ENCODE measurements at regions not wholly inside any gene's neighbourhood (a gene's known extent, or its start where the extent isn't known, plus 50 kb on each side); places are given as distances from the start of the nearest gene placed in this dataset.

- dilution Hi-C loops (cut with MboI; ENCODE audit: extremely low pct_ligation_motif_present, low sequenced_read_pairs), result no loop called here
- Histone ChIP-seq H2AFZ (ENCODE audit: control insufficient read depth, low read length) (no peak overlapping the region), H3K36me3 (ENCODE audit: control insufficient read depth in 2 of 2, extremely low read depth in 1 of 2, insufficient read depth in 2 of 2, low read length in 2 of 2) (no peaks in the 10 kb centered on the region), H3K27ac (ENCODE audit: control insufficient read depth, insufficient read depth, low read length) (no peak overlapping the region), H3K9me3 (ENCODE audit: control insufficient read depth, low read depth, low read length) (no peaks in the 10 kb centered on the region), H3K4me1 (ENCODE audit: control insufficient read depth, extremely low read depth, insufficient read depth, low read length) (no peaks in the 10 kb centered on the region), H3K4me3 (ENCODE audit: control insufficient read depth in 2 of 3, extremely low read depth in 1 of 3, insufficient read depth in 2 of 3, low read depth in 1 of 3, low read length in 3 of 3) (no peak overlapping the region), H3K4me2 (ENCODE audit: control insufficient read depth, extremely low read depth, insufficient read depth, low read depth, low read length) (no peak overlapping the region), H3K79me2 (ENCODE audit: control insufficient read depth, insufficient read depth, low read length) (no peaks in the 10 kb centered on the region), H3K9me1 (ENCODE audit: control insufficient read depth, extremely low read depth, insufficient read depth, low read length) (no peaks in the 10 kb centered on the region), H3K27me3 (ENCODE audit: control insufficient read depth, extremely low read depth, insufficient read depth, low read length) (no peaks in the 10 kb centered on the region), H3K9ac (ENCODE audit: control insufficient read depth, extremely low read depth, insufficient read depth, low read length) (no peak overlapping the region), H4K20me1 (ENCODE audit: control insufficient read depth, extremely low read depth, insufficient read depth, low read length) (no peaks in the 10 kb centered on the region)
- FAIRE-seq (no peak), DNase-seq (ENCODE audit: low read depth, low spot score) (no peak)
- no peak for TF ChIP-seq CTCF (optimal IDR thresholded peaks at IDR 0.05 in 1 of 3, IDR thresholded peaks at IDR 0.05 in 1 of 3, conservative IDR thresholded peaks at IDR 0.05 in 1 of 3; ENCODE audit: extremely low read depth in 1 of 3, insufficient read depth in 2 of 3, low read length in 3 of 3)
- no peak for TF ChIP-seq EZH2 (IDR thresholded peaks at IDR 0.05; ENCODE audit: low read length)
These were observed 206.3 kb upstream of the GHR start for GRCh38 chr5:42216904-42217303.

GRCh38 chr5:42217791-42218190 lies 205.4 kb upstream of the GHR start:
- Histone ChIP-seq H3K4me3 (ENCODE audit: control insufficient read depth in 2 of 3, extremely low read depth in 1 of 3, insufficient read depth in 2 of 3, low read depth in 1 of 3, low read length in 3 of 3) (no peak overlapping the region), H3K27me3 (ENCODE audit: control insufficient read depth, extremely low read depth, insufficient read depth, low read length) (no peaks in the 10 kb centered on the region), H3K4me2 (ENCODE audit: control insufficient read depth, extremely low read depth, insufficient read depth, low read depth, low read length) (no peak overlapping the region), H3K36me3 (ENCODE audit: control insufficient read depth in 2 of 2, extremely low read depth in 1 of 2, insufficient read depth in 2 of 2, low read length in 2 of 2) (no peaks in the 10 kb centered on the region), H3K27ac (ENCODE audit: control insufficient read depth, insufficient read depth, low read length) (no peak overlapping the region), H3K9me3 (ENCODE audit: control insufficient read depth, low read depth, low read length) (no peaks in the 10 kb centered on the region), H3K79me2 (ENCODE audit: control insufficient read depth, insufficient read depth, low read length) (no peaks in the 10 kb centered on the region), H3K9ac (ENCODE audit: control insufficient read depth, extremely low read depth, insufficient read depth, low read length) (no peak overlapping the region), H4K20me1 (ENCODE audit: control insufficient read depth, extremely low read depth, insufficient read depth, low read length) (no peaks in the 10 kb centered on the region), H3K4me1 (ENCODE audit: control insufficient read depth, extremely low read depth, insufficient read depth, low read length) (no peaks in the 10 kb centered on the region), H2AFZ (ENCODE audit: control insufficient read depth, low read length) (no peak overlapping the region), H3K9me1 (ENCODE audit: control insufficient read depth, extremely low read depth, insufficient read depth, low read length) (no peaks in the 10 kb centered on the region)
- DNase-seq (ENCODE audit: low read depth, low spot score), result no peak
- no peak for FAIRE-seq
- dilution Hi-C loops (cut with MboI; ENCODE audit: extremely low pct_ligation_motif_present, low sequenced_read_pairs), result no loop called here
- TF ChIP-seq EZH2 (IDR thresholded peaks at IDR 0.05; ENCODE audit: low read length) (no peak), CTCF (optimal IDR thresholded peaks at IDR 0.05 in 1 of 3, IDR thresholded peaks at IDR 0.05 in 1 of 3, conservative IDR thresholded peaks at IDR 0.05 in 1 of 3; ENCODE audit: extremely low read depth in 1 of 3, insufficient read depth in 2 of 3, low read length in 3 of 3) (no peak)
